K562 (cell line): ENCODE measurements at regions not wholly inside any gene's neighbourhood (a gene's known extent, or its start where the extent isn't known, plus 50 kb on each side); places are given as distances from the start of the nearest gene placed in this dataset.

Experiments used
- CTCF ChIP-seq, 3 experiments: IDR thresholded peaks in 2 of 3; conservative IDR thresholded peaks in 1 of 3; 2 replicates each; pipeline ENCODE4 v1.5.1; 2011 to 2012; ENCODE audit warnings: low read length in 3 of 3, mild to moderate bottlenecking in 3 of 3, control low read depth in 2 of 3, improper control_type of control experiment in 1 of 3, inconsistent platforms in 1 of 3, low read depth in 1 of 3, mixed read lengths in 1 of 3, moderate library complexity in 1 of 3; ENCODE audit not compliant: insufficient read depth in 2 of 3
- NR0B1 ChIP-seq: fragments of 450-650 bp; IDR thresholded peaks from one replicate; pipeline ENCODE4 v1.6.1; 2018; ENCODE audit warnings: mild to moderate bottlenecking, moderate library complexity; ENCODE audit not compliant: partially characterized antibody
- REST ChIP-seq, 2 experiments: fragments of 450-650 bp; formaldehyde crosslinking in 1 of 2; IDR thresholded peaks; 2 replicates each; pipeline versions ENCODE4 v1.4.0 to v1.6.1; 2014 to 2020; ENCODE audit warnings: mild to moderate bottlenecking in 2 of 2, borderline replicate concordance in 1 of 2, low read depth in 1 of 2
- RFX5 ChIP-seq: IDR thresholded peaks from 2 replicates; pipeline ENCODE4 v1.6.1; 2011; ENCODE audit warnings: low read depth, mild to moderate bottlenecking, improper control_type of control experiment, low read length

- TF ChIP-seq CTCF (IDR thresholded peaks at IDR 0.05 in 2 of 3, conservative IDR thresholded peaks at IDR 0.05 in 1 of 3; ENCODE audit: insufficient read depth in 2 of 3, low read depth in 1 of 3, low read length in 3 of 3), result no peak
- TF ChIP-seq RFX5, result no peak
- TF ChIP-seq REST (IDR thresholded peaks at IDR 0.05; ENCODE audit: borderline replicate concordance), result no peak
- TF ChIP-seq REST (CRISPR knock-in tag; IDR thresholded peaks at IDR 0.05; ENCODE audit: low read depth), result no peak
- no peak for TF ChIP-seq NR0B1
Measured at GRCh38 chr1:4511374-4511773, 143.0 kb upstream of the AJAP1 start.
